CD4-positive, alpha-beta T cell treated with Interleukin-17A for 1 hour (primary cell): ENCODE measurements at regions not wholly inside any gene's neighbourhood (a gene's known extent, or its start where the extent isn't known, plus 50 kb on each side); places are given as distances from the start of the nearest gene placed in this dataset.

Experiments
- DNase-seq: peaks from one replicate; pipeline ENCODE4 v3.0.0-alpha.2; 2020

GRCh38 chr9:135326141-135326540, 153.4 kb upstream of the PPP1R26 start:
- DNase-seq: no peak

DNA sequence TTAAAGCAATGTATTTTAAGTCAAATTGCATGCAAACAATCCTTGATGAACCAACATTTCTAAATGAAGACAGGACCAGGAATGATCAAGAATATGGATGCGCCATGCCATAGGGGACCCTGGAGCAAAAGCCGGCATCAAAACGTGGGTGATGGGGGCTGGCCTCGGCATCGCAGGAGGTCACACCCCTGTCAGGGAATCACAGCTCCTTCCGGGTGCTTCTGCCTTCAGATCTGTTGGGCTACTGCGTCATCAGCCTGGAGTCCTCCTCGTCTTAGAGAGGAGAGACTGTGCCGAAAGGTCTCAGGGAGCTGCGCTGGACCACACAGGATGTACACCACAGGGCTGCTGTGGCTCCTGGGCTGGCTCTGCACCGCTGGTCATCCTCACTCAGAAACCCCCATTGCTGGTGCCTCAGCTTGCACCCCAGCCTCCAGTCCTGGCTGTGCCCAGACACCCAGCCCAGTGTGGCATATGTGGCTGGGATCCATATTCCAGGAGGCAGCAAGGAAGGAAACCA, 152.9 kb upstream of the PPP1R26 start:
- no peak for DNase-seq

DNA sequence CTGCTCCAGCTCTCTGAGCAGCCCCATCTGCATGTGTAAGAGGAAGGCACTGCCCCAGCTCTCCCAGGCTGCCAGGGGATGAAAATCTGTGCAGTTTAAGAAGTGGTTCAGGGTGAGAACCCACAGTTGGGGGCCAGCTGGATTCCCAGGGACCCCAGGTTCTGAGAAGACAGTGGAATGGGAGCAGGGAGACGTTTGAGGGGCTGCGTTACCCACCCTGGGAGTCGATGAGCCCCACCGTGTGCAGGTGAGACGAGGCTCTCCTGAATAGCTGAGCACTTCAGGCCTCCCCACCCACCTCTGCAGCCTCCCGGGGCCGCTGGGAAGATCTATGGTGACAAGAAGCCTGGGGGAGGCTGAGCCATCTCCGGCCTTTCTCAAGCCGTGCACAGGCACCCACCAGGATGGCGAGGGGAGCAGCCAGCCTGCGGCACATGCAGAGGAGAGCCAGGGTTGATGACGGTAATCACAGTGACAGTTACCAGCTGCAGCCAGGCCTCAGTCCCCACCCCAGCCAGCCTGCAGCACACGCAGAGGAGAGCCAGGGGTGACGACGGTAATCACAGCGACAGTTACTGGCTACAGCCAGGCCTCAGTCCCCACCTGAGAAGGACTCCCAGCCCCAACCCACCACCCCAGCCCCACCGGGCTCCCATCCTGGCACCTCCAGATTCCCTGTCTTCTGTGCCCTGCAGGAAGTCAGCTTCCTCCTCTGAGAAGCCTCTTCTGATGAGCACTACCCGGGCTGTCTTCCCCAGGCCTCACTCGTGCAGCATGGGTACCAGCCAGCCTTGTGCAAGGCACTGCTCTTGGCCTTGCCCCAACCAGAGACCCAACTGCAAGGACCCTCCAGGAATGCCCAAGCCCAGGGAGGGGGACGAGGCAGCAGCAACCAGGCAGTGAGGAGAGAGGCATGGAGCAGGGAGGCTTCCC, 150.8 kb upstream of the PPP1R26 start:
- DNase-seq: no peak

- DNase-seq: no peak
These were observed 149.8 kb upstream of the PPP1R26 start for GRCh38 chr9:135329571-135330306.

- DNase-seq: no peak
These were observed 149.3 kb upstream of the PPP1R26 start for GRCh38 chr9:135330307-135330631.

DNA sequence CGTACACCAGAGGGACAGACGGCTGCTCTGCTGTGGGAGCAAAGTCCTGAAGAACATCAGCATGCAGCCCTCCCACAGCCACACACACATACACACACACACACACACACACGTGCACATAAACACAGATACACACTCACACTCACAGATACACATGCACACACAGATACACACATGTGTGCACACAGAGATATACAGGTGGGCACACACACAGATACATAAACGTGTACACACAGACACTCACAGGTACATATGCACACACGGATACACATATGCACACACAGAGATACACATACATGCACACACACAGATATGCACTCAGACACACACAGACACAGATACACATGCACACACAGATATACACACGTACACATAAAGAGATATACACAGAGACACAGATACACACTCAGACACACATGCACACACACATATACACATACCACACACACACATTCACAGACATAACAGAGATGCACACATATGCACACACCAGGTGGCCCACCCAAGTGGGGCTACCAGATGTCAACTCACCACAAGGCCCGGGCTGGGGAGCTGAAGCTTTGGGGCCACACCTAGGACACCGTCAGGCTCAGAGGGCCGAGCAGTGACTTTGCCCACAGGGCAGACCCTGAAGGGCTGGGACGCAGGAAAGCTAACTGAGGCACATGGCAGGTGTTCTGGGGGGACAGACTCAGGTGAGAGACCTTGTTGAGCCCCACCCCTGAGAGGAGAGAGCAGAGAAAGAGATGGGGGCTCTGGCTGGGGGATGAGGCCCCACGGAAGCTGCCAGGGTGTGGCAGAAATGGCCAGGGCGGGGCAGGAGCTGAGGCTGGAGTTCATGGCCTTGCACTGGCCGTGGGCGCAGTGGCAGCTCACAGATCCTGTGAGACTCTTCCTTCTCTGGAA, 148.6 kb upstream of the PPP1R26 start:
- no peak for DNase-seq

GRCh38 chr9:135332516-135332915, 147.1 kb upstream of the PPP1R26 start:
- DNase-seq: no peak

DNA sequence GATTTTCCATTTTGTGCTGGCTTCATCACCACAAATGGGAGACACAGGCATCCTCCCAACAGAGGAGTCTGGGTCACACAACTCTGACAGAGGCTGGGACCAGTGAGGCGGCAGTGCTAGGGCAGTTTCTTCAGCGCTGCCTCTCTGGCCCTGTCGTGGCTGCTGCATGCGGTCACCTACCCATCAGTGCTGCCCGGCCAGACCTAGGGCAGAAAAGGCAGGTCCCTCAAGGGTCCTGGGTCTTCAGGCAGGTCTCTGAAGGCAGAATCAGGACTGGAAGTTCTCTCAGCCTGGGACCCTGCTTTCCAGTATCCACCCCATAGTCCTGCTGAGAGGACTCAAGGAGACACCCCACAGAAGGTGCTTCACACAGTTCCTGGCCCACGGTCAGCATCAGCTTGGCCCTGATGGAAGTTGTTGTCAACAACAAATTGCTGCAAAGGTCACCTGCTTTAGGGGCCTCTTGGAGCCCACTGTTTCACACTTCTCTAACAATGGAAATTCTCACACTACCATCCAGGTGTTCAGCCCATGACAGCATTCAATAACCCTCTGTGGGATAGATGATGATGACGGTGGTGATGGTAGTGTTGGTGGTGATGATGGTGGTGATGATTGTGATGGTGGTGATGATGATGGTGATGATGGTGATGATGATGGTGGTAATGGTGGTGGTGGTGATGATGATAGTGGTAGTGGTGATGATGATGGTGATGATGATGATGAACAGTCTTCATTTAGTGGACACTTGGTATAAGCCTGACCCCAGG, 146.4 kb upstream of the PPP1R26 start:
- DNase-seq: no peak

DNA sequence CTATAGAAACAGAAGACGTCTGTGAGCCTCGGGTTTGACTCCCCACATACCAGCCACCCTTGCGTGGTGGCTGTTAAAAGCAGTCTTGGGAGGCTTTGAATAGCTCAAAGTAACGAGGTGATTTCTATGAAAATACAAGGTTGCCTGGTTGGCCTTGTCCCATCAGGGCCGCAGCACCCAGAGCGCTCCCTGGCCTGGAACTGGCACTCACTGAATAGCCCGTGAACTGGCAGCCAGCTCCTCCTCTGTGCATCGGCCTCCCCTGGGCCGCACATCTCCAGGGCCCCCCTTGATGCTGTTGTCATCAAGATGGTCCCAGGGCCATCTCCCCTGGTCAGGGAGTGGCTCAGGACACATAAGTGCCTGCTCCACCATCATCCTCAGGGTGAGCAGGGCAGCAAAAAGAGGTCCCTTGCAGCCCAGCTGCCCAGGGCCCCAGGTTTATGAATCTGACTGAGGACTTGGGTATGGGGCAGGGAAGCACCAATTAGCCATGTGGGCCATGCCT, 144.6 kb upstream of the PPP1R26 start:
- DNase-seq: no peak

- no peak for DNase-seq
These were observed 143.8 kb upstream of the PPP1R26 start for GRCh38 chr9:135335691-135336181.

- DNase-seq: no peak
These were observed 142.7 kb upstream of the PPP1R26 start for GRCh38 chr9:135336722-135337527.

GRCh38 chr9:135338546-135338945, 141.0 kb upstream of the PPP1R26 start:
- no peak for DNase-seq

- no peak for DNase-seq
These were observed 140.1 kb upstream of the PPP1R26 start for GRCh38 chr9:135339378-135339973.

- DNase-seq: no peak
These were observed 139.4 kb upstream of the PPP1R26 start for GRCh38 chr9:135340143-135340655.

DNA sequence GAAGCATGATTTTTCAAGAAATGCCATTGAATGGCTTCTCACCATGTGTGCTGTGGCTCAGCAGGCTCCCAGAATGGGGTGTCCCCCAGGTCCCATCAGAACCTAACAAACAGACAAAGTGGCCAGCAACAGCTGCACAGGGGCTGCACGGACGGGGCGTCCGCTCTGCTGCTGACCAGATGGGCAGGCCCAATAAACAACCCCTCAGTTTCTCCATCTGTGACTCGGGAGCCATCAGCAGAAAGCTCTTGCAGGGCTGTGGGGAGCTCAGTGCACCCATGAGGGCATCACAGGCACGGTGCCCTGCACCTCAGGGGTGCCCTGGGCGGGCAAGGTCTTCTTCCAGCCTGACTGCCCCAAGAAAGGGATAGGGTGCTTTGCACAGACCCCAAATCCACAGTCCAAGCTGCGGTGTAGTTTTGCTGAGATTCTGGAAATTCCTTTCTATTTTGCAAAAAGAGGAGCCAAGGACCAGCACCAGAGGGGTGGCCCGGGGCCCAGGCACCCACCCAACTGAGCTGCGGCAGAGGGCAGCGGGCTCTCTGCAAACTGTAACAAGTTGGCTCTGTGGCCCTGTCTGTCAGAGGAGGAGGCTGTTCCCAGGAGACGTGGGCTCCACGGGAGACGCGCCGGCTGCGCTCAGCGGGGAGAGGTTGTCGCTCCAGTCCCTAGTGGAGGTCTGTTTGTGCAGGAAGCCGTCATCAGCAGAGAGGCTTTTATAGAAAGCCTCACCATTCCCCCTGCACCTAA, 138.7 kb upstream of the PPP1R26 start:
- no peak for DNase-seq

DNA sequence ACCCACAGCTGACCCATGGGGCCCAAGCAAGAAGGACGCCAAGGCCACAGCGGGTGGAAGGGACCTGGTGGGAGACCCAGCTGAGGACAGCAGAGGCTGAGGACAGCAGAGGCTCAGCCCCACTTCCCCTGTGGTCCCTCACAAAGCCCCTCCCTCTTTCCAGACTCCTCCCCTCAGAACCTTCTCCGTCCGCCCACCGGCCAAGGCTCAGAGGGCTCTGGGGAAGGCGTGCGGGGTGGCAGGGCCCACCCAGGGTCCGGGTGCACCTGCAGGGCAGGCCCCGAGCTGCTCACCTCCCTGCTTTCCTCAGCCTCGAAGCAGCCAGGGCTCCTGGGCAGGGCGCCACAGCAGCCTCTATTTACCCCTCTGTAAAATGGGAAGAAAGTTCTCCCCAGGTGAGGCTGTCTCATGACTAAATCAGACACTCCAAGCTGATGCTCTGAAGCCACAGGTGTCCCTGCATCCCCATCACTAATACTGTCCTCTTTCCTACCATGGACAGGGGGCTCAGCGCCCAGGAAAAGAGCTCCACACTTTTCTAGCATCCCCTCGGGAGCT, 137.9 kb upstream of the PPP1R26 start:
- no peak for DNase-seq

GRCh38 chr9:135342206-135343130, 137.1 kb upstream of the PPP1R26 start:
- no peak for DNase-seq

DNA sequence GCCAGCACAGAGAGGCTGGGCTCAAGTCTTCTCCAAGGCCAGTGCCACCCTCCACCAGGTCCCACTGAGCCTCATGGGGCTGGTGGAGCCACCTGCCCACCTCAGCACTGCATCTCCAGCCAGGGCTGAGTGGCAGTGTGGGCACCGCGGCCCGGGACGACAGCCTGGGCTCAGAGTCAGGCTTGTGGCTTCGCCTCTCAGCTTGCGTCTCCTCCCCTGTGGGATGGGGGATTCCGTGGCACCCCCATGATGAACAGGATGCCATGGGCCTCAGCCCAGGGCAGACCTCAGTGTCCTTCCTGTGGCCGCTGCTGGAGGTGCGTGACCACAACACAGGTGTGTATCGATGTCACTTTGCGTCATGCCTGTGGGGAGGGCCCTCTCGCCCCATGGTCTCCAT, 136.4 kb upstream of the PPP1R26 start:
- no peak for DNase-seq
